NCI-H446 treated with DMSO at 0.1 percent for 48 hours (cell line): ENCODE measurements at regions not wholly inside any gene's neighbourhood (a gene's known extent, or its start where the extent isn't known, plus 50 kb on each side); places are given as distances from the start of the nearest gene placed in this dataset.

Source experiments
- DNase-seq: peaks from one replicate; lab custom pipeline; 2025; lab: John Stamatoyannopoulos, UW

GRCh38 chr12:74816398-74817175, 279.0 kb downstream of the ATXN7L3B start:
- DNase-seq, result no peak

DNA sequence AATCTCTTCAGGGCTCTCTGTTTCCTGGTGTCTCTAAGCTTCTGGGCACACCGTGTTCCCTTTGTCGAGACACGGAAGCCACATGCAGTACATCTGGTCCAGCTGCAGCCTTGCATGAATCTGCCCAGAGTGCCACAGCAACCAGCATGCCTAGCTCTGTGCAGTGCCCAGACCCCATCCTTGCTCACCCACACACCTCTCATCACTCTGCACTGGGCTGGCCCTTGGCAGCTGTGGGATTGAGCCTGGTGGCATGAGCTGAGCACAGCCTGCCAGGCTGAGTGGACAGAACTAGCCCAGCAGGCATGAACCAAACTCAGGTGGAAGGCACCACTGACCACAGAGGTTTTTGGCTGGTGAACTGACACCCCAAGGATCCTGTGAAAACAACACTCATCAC, 279.9 kb downstream of the ATXN7L3B start:
- no peak for DNase-seq

GRCh38 chr12:74818412-74818811, 280.8 kb downstream of the ATXN7L3B start:
- no peak for DNase-seq

GRCh38 chr12:74820324-74820723, 282.7 kb downstream of the ATXN7L3B start:
- DNase-seq, result no peak

GRCh38 chr12:74836567-74836966, 298.9 kb downstream of the ATXN7L3B start:
- no peak for DNase-seq

- DNase-seq, result no peak
Measured at GRCh38 chr12:74846116-74846515, 308.5 kb downstream of the ATXN7L3B start.

DNA sequence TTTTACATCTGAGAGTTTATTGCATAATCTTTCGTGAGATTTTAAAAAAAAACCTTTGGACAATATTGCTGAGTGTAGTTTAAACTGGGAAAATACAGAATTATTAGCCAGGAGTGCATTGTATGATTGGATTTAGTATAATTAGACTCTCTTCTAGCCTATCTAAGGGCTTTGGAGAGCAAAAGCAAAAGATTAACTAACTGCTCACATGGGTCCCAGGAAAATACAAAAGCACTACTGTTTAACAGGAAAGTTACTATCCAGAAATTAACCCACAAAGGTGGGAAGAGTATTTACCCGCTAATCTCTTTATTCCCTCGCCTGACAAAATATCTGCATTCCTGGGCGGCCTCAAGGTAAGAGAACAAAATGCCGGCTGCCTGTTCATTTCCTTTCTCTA, 309.5 kb downstream of the ATXN7L3B start:
- DNase-seq, result no peak

- DNase-seq, result no peak
Measured at GRCh38 chr12:74848006-74848405, 310.4 kb downstream of the ATXN7L3B start.

GRCh38 chr12:74849801-74850200, 312.2 kb downstream of the ATXN7L3B start:
- DNase-seq, result no peak

GRCh38 chr12:74871817-74872216, 334.2 kb downstream of the ATXN7L3B start:
- no peak for DNase-seq

- no peak for DNase-seq
Measured at GRCh38 chr12:74885775-74886174, 323.9 kb downstream of the KCNC2 start.

DNA sequence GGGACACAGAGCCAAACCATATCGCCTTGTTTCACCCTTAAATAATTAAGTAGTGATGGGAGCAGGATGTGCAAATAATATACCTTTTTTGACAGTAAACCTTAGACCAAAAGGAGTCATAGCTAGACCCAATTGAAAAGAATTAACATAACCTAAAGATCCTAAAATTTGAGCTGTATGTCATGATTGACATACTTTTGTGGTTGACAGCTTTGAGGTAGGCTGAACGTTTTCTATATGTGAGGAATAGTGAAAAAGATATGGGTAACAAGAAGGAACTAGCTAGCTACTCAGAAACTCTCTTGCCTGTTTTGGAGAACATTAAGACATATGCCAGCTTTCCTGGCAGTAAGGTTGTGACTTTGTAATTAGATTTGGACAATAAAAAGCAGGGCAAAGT, 320.6 kb downstream of the KCNC2 start:
- no peak for DNase-seq

DNA sequence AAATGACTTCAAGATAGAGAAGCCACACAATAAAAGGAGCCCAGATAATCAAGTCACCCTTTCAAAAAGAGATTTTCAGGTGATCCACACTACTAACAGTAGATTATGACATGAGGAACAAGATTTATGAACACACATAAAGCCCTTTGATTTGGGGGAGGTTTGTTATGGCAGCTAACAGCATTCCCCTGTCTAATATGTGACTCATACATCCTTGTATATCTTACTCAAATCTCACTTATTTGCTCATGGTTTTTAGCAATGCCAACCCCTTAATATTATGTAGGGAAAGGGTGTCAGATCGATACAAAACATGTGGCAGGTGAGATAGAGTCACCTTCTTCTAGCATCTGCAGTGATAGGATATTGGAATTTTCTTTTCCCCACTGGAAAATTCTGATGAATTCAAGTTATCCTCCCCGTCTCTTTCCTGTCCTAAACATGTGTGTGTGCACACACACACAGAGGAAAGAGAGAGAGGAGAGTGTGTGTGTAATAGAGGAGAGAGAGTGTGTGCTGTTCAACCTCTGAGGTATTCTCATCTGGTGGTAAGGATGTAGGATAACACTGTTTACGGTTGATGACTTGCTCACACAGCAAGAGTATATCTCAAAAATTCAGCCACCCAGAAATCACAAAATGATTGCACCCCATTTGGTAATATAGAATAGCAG, 319.9 kb downstream of the KCNC2 start:
- DNase-seq, result no peak

- DNase-seq, result peak; percentile 56
Measured at GRCh38 chr12:74890237-74890599, 319.4 kb downstream of the KCNC2 start.

DNA sequence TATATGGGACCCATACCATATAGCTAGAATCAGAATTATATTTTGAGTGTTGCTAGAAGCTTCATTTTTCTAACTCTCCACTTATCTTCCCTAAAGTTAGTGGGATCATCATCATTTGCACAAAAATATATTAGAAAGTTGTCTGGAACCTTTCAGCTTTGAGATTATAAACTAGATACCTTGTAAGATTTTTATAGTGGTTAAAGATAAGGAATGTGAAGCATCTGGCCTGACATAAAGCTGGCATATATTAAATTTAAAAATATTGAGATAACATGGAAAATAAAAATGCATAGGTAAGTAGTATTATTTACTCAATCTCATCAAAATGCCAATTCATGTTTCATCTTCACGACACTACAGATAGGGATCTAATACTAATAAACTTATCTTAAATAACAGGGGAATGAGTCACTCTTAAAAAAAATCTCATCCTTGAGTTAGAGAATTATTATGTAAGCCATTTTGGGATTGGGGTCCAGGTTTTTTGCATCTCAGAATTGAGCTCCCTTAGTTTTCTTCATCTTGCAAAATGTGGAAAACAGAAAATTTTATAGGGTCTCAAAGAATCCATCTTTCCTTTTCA, 318.5 kb downstream of the KCNC2 start:
- DNase-seq, result no peak

- no peak for DNase-seq
Measured at GRCh38 chr12:74892057-74892633, 317.5 kb downstream of the KCNC2 start.

DNA sequence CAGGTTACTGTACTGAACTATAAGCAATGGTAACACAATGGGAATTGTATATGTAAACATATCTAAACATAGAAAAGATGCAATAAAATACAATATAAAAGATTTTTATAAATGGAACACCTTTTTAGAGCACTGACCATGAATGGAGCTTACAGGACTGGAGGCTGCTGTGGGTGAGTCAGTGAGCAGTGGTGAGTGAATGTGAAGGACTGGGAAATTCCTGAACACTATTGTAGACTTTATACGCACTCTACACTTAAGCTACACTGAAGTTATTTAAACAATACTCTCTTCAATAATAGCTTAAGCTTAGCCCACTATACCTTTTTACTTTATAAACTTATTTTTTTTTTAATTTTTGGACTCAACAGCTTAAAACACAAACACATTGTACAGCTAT, 313.5 kb downstream of the KCNC2 start:
- no peak for DNase-seq

DNA sequence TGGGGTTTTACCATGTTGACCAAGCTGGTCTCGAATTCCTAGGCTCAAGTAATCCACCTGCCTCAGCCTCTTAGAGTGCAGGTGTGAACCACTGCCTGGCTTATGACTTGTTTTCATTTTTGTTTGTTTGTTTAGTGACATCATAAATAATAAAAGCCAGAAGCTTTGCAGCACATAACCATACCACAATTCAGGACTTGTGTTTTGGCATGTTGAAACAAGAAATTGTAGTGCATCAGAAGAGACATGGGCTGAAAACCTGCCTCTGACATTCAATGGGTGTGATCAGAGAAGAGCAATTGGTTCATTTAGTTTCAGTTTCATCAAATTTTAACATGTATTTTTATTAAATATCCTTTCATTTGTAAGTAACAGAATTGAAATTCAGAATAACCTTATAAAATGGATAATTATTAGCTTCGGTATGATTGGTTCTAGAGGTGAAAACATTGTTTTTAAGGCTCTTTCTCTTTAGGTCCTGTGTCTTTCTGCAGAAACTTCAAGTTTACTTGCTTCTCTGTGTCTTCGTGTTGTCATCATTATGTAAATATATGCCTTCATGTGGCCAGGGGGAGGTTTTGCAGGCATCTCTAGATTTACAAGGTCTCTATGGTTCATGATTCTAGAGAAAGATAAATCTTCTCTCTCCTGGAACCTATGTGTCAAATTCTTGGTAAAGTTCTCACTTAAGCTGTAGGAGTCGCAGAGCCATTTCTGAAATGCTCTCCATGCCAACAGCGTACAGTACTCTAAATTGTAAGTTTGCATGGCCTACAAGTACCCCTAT, 312.0 kb downstream of the KCNC2 start:
- DNase-seq, result no peak

GRCh38 chr12:74899031-74899829, 310.4 kb downstream of the KCNC2 start:
- no peak for DNase-seq

- no peak for DNase-seq
Measured at GRCh38 chr12:74900232-74900631, 309.4 kb downstream of the KCNC2 start.

- DNase-seq, result no peak
Measured at GRCh38 chr12:74903522-74903921, 306.1 kb downstream of the KCNC2 start.
